Neural progenitor cell (in vitro differentiated cells): ENCODE measurements at regions not wholly inside any gene's neighbourhood (a gene's known extent, or its start where the extent isn't known, plus 50 kb on each side); places are given as distances from the start of the nearest gene placed in this dataset.

Experiments used
- DNase-seq: peaks from one replicate; pipeline ENCODE4 v3.0.0-alpha.2; 2016; ENCODE audit warnings: low spot score
- H2AFZ ChIP-seq: fragments of 200-600 bp; sonication (generic); replicated peaks from 2 replicates; pipeline ENCODE4 v1.6.1; 2016; ENCODE audit warnings: antibody characterized with exemption
- H3F3A ChIP-seq: fragments of 200-600 bp; sonication (generic); 2 replicates; pipeline ENCODE4 v1.6.1; 2016; ENCODE audit warnings: antibody characterized with exemption, low read depth
- H3K27ac ChIP-seq: fragments of 200-600 bp; sonication (generic); 2 replicates; pipeline ENCODE4 v1.5.1; 2016; ENCODE audit warnings: mild to moderate bottlenecking
- H3K27me3 ChIP-seq: fragments of 200-600 bp; sonication (generic); 2 replicates; pipeline ENCODE4 v1.6.1; 2016; ENCODE audit warnings: mild to moderate bottlenecking, moderate library complexity
- H3K36me3 ChIP-seq: fragments of 200-600 bp; sonication (generic); 2 replicates; pipeline ENCODE4 v1.5.1; 2016
- H3K4me1 ChIP-seq: fragments of 200-600 bp; sonication (generic); 2 replicates; pipeline ENCODE4 v1.6.1; 2016; ENCODE audit warnings: mixed run types
- H3K4me2 ChIP-seq: fragments of 200-600 bp; sonication (generic); 2 replicates; pipeline ENCODE4 v1.6.1; 2016
- H3K4me3 ChIP-seq: fragments of 200-600 bp; sonication (generic); 2 replicates; pipeline ENCODE4 v1.5.1; 2016
- H3K79me2 ChIP-seq: fragments of 200-600 bp; sonication (generic); 2 replicates; pipeline ENCODE4 v1.6.1; 2016; ENCODE audit warnings: low read depth
- H3K9ac ChIP-seq: fragments of 200-600 bp; sonication (generic); 2 replicates; pipeline ENCODE4 v1.6.1; 2016
- H3K9me3 ChIP-seq: fragments of 200-600 bp; sonication (generic); 2 replicates; pipeline ENCODE4 v1.5.1; 2016; ENCODE audit warnings: low read depth
- H4K20me1 ChIP-seq: fragments of 200-600 bp; sonication (generic); 2 replicates; pipeline ENCODE4 v1.6.1; 2016; ENCODE audit warnings: low read depth
- H3K27ac Mint-ChIP-seq: 3 replicates; pipeline ENCODE4 v1.8.0; 2021; ENCODE audit warnings: mixed read lengths
- H3K27me3 Mint-ChIP-seq: 2 replicates; pipeline ENCODE4 v1.8.0; 2022; ENCODE audit warnings: low read depth, mild to moderate bottlenecking, inconsistent platforms, moderate library complexity, mixed read lengths; ENCODE audit not compliant: insufficient read depth
- H3K36me3 Mint-ChIP-seq: 3 replicates; pipeline ENCODE4 v1.8.0; 2021; ENCODE audit warnings: mixed read lengths
- H3K4me1 Mint-ChIP-seq: 3 replicates; pipeline ENCODE4 v1.8.0; 2021; ENCODE audit warnings: mixed read lengths
- H3K4me3 Mint-ChIP-seq: 3 replicates; pipeline ENCODE4 v1.8.0; 2021; ENCODE audit warnings: mild to moderate bottlenecking, moderate library complexity, mixed read lengths
- H3K9me3 Mint-ChIP-seq: 3 replicates; pipeline ENCODE4 v1.8.0; 2020; ENCODE audit warnings: mixed read lengths
- EZH2 ChIP-seq: fragments of 200-600 bp; sonication (generic); IDR thresholded peaks from 2 replicates; pipeline ENCODE4 v1.6.1; 2017; ENCODE audit warnings: antibody characterized with exemption, mild to moderate bottlenecking, moderate library complexity
- EZH2phosphoT487 ChIP-seq: fragments of 200-600 bp; sonication (generic); IDR thresholded peaks from 2 replicates; pipeline ENCODE4 v1.6.1; 2017; ENCODE audit warnings: antibody characterized with exemption
- TF ChIP-seq, protein P1 (sequence below): fragments of 200-600 bp; sonication (generic); IDR thresholded peaks from 2 replicates; pipeline ENCODE4 v1.5.1; 2017; ENCODE audit warnings: antibody characterized with exemption, mild to moderate bottlenecking

DNA sequence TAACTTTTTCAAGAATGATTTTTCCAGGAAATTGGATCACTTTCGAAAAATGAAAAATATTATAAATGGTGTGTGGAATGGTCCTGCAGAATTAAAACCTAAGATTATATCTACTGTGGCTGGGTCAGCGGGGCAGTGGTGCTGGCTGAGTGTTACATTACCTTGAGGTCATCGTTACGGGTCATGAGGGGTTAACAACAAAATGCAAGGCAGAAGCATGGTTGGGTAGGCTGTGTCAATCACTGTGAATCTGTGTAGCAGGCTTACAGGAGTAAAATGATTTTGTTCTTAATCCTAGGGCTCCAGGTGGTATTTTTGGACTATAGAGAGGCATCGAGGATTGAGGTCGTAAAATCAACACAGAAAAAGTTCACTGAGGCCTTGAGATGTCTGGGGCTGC is 105.2 kb upstream of the AMOT start:
- H3K4me1 ChIP-seq, result peaks cover 2% of the 10 kb centered on the region
- H3K27ac ChIP-seq, result no peak overlapping the region
- TF ChIP-seq, protein P1, sequence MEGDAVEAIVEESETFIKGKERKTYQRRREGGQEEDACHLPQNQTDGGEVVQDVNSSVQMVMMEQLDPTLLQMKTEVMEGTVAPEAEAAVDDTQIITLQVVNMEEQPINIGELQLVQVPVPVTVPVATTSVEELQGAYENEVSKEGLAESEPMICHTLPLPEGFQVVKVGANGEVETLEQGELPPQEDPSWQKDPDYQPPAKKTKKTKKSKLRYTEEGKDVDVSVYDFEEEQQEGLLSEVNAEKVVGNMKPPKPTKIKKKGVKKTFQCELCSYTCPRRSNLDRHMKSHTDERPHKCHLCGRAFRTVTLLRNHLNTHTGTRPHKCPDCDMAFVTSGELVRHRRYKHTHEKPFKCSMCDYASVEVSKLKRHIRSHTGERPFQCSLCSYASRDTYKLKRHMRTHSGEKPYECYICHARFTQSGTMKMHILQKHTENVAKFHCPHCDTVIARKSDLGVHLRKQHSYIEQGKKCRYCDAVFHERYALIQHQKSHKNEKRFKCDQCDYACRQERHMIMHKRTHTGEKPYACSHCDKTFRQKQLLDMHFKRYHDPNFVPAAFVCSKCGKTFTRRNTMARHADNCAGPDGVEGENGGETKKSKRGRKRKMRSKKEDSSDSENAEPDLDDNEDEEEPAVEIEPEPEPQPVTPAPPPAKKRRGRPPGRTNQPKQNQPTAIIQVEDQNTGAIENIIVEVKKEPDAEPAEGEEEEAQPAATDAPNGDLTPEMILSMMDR, result no peak
- TF ChIP-seq EZH2 (no peak), EZH2phosphoT487 (no peak)
- peaks cover 34% of the 10 kb centered on the region for H3K4me1 Mint-ChIP-seq
- H3K27me3 Mint-ChIP-seq, result no peaks in the 10 kb centered on the region
- no peak overlapping the region for H3K9ac ChIP-seq
- no peaks in the 10 kb centered on the region for H3K36me3 ChIP-seq
- H3K27me3 ChIP-seq, result no peaks in the 10 kb centered on the region
- no peak overlapping the region for H2AFZ ChIP-seq
- DNase-seq, result no peak
- no peak overlapping the region for H3K27ac Mint-ChIP-seq
- no peaks in the 10 kb centered on the region for H3K9me3 Mint-ChIP-seq
- no peaks in the 10 kb centered on the region for H3K79me2 ChIP-seq
- H3K9me3 ChIP-seq, result no peaks in the 10 kb centered on the region
- H3K4me3 ChIP-seq, result no peak overlapping the region
- H4K20me1 ChIP-seq, result no peaks in the 10 kb centered on the region
- no peaks in the 10 kb centered on the region for H3F3A ChIP-seq
- H3K4me2 ChIP-seq, result no peak overlapping the region
- no peak overlapping the region for H3K4me3 Mint-ChIP-seq
- no peaks in the 10 kb centered on the region for H3K36me3 Mint-ChIP-seq

DNA sequence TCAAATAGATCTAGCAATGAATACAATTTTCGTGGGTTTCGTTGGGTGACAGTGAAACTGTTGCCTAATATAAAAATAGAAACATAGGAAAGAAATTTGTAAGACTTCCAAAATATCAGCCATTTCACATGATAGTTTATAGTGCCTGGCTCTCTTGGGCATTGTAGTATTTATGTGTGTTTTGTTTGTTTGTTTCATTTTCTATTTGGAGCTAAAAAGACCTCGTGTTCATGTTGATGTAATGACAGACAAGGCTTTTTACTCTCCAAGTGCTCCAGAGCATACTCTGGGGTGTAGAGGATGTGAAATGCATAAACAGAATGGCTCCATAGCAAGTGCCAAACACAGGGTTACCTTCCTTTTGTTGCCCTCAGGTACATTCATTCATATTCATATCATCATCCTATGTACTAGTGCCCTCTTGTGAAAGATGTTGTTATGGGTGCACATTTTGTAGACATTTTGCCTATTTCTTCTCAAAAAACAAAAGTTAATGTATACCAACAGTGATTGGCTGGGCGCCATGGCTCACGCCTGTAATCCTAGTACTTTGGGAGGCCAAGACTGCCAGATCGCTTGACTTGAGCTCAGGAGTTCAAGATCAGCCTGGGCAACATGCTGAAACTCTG is 100.7 kb upstream of the AMOT start:
- no peaks in the 10 kb centered on the region for H3K79me2 ChIP-seq
- H3K4me2 ChIP-seq, result no peak overlapping the region
- no peak for DNase-seq
- Mint-ChIP-seq H3K4me1 (peaks cover 12% of the 10 kb centered on the region), H3K27me3 (no peaks in the 10 kb centered on the region), H3K9me3 (no peaks in the 10 kb centered on the region), H3K4me3 (no peak overlapping the region), H3K36me3 (no peaks in the 10 kb centered on the region), H3K27ac (no peak overlapping the region)
- no peak overlapping the region for H3K9ac ChIP-seq
- TF ChIP-seq, protein P1, result no peak
- TF ChIP-seq EZH2phosphoT487, result no peak
- no peak for TF ChIP-seq EZH2
- peaks cover 2% of the 10 kb centered on the region for H3K4me1 ChIP-seq
- H3K27me3 ChIP-seq, result no peaks in the 10 kb centered on the region
- H2AFZ ChIP-seq, result no peak overlapping the region
- H4K20me1 ChIP-seq, result no peaks in the 10 kb centered on the region
- no peaks in the 10 kb centered on the region for H3K9me3 ChIP-seq
- no peaks in the 10 kb centered on the region for H3F3A ChIP-seq
- no peak overlapping the region for H3K4me3 ChIP-seq
- no peak overlapping the region for H3K27ac ChIP-seq
- H3K36me3 ChIP-seq, result no peaks in the 10 kb centered on the region

DNA sequence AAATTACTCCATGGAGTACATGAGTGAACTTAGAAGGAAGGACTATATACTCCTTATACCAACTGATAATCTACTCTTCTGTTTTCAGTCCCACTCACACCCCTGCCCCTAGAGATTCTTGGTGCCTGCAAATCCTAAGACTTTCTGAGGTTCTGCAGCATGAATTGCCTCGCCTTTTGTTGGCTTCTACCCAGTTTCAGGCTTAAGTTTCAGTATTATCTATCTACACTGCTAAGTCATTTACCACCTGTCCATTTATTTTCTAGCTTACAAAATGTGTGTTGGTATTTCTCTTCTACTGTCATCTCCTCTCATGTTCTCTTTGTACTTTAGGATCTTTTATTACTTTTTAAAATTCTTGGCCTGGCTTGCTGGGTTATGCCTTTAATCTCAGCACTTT is 94.4 kb upstream of the AMOT start:
- Mint-ChIP-seq H3K27ac (no peak overlapping the region), H3K27me3 (peaks cover 4% of the 10 kb centered on the region), H3K9me3 (peaks cover 2% of the 10 kb centered on the region), H3K4me3 (no peak overlapping the region), H3K4me1 (peaks cover 5% of the 10 kb centered on the region), H3K36me3 (no peaks in the 10 kb centered on the region)
- no peak for DNase-seq
- no peaks in the 10 kb centered on the region for H3K27me3 ChIP-seq
- no peak overlapping the region for H3K9ac ChIP-seq
- H3K36me3 ChIP-seq, result no peaks in the 10 kb centered on the region
- no peaks in the 10 kb centered on the region for H4K20me1 ChIP-seq
- H3K27ac ChIP-seq, result no peak overlapping the region
- H3K79me2 ChIP-seq, result no peaks in the 10 kb centered on the region
- H3K4me2 ChIP-seq, result no peak overlapping the region
- no peaks in the 10 kb centered on the region for H3F3A ChIP-seq
- TF ChIP-seq, protein P1, result no peak
- TF ChIP-seq EZH2phosphoT487 (no peak), EZH2 (no peak)
- no peaks in the 10 kb centered on the region for H3K4me1 ChIP-seq
- H3K9me3 ChIP-seq, result no peaks in the 10 kb centered on the region
- no peak overlapping the region for H2AFZ ChIP-seq
- H3K4me3 ChIP-seq, result no peak overlapping the region
